Caco-2 (cell line): ENCODE measurements at regions not wholly inside any gene's neighbourhood (a gene's known extent, or its start where the extent isn't known, plus 50 kb on each side); places are given as distances from the start of the nearest gene placed in this dataset.

ENCODE experiments used
- BruUV-seq: library from RNA; stranded (reverse); fragments of 400-500 nt; replicated peaks from 2 replicates; lab custom pipeline; 2021; lab: Mats Ljungman, UMichigan
- CTCF ChIA-PET: fragments of 300-600 bp; sonication (Branson Sonifier 250); formaldehyde crosslinking; loops from one replicate; lab custom pipeline; 2022; ENCODE audit warnings: antibody characterized with exemption; lab: Charles Lee
- POLR2A ChIA-PET: fragments of 300-600 bp; sonication (Branson Sonifier 250); formaldehyde crosslinking; loops from one replicate; lab custom pipeline; 2022; ENCODE audit warnings: antibody characterized with exemption; lab: Charles Lee
- DNase-seq, 2 experiments: peaks; one replicate each; pipeline versions ENCODE4 v3.0.0 to v3.0.0-alpha.2; 2020 to 2022
- H3K27me3 ChIP-seq: replicated peaks from 2 replicates; pipeline ENCODE4 v1.6.0; 2011; ENCODE audit warnings: low read length; ENCODE audit not compliant: control insufficient read depth, insufficient read depth
- H3K36me3 ChIP-seq: 2 replicates; pipeline ENCODE4 v1.5.1; 2011; ENCODE audit warnings: low read length; ENCODE audit not compliant: control insufficient read depth, insufficient read depth
- H3K4me1 ChIP-seq: fragments of 250-450 bp; sonication (Bioruptor Pico); 2 replicates; pipeline ENCODE4 v1.5.1; 2020; ENCODE audit warnings: mild to moderate bottlenecking
- H3K4me3 ChIP-seq: 2 replicates; pipeline ENCODE4 v1.5.1; 2011; ENCODE audit warnings: low read depth, mild to moderate bottlenecking, control low read depth, low read length
- H3K9me3 ChIP-seq: fragments of 250-450 bp; sonication (Bioruptor Pico); 2 replicates; pipeline ENCODE4 v1.5.1; 2020; ENCODE audit warnings: mild to moderate bottlenecking, moderate library complexity
- H3K27ac Mint-ChIP-seq: one replicate; pipeline ENCODE4 v1.8.0; 2022; ENCODE audit warnings: mixed read lengths; ENCODE audit not compliant: unreplicated experiment
- H3K27me3 Mint-ChIP-seq: one replicate; pipeline ENCODE4 v1.8.0; 2022; ENCODE audit warnings: mixed read lengths; ENCODE audit not compliant: insufficient read depth, unreplicated experiment
- H3K36me3 Mint-ChIP-seq: one replicate; pipeline ENCODE4 v1.8.0; 2022; ENCODE audit warnings: mild to moderate bottlenecking, mixed read lengths; ENCODE audit not compliant: insufficient read depth, unreplicated experiment
- H3K4me1 Mint-ChIP-seq: one replicate; pipeline ENCODE4 v1.8.0; 2022; ENCODE audit warnings: low read depth, mixed read lengths; ENCODE audit not compliant: unreplicated experiment
- H3K4me3 Mint-ChIP-seq: one replicate; pipeline ENCODE4 v1.8.0; 2022; ENCODE audit warnings: mild to moderate bottlenecking, moderate library complexity, mixed read lengths; ENCODE audit not compliant: unreplicated experiment
- H3K9me3 Mint-ChIP-seq: one replicate; pipeline ENCODE4 v1.8.0; 2022; ENCODE audit warnings: mixed read lengths; ENCODE audit not compliant: unreplicated experiment
- CTCF ChIP-seq, 2 experiments: fragments of 200-600 bp in 1 of 2; IDR thresholded peaks; 1 replicate in 1 of 2; 2 replicates in 1 of 2; pipeline versions ENCODE4 v1.5.1 to v1.8.0; 2011 to 2022; ENCODE audit warnings: antibody characterized with exemption in 1 of 2, control low read depth in 1 of 2, inconsistent platforms in 1 of 2, low read depth in 1 of 2, low read length in 1 of 2, mild to moderate bottlenecking in 1 of 2, moderate library complexity in 1 of 2; ENCODE audit not compliant: insufficient read depth in 1 of 2, severe bottlenecking in 1 of 2, unreplicated experiment in 1 of 2
- intact Hi-C: fragments of 100-400 bp; cut with micrococcal nuclease; formaldehyde crosslinking; loops from one replicate; pipeline ENCODE4 v1.10.0; 2022; ENCODE audit not compliant: unreplicated experiment

- peak overlapping the region; percentile 51 for H3K27ac Mint-ChIP-seq
- peak; percentile 35 to 64 for DNase-seq
Measured at GRCh38 chr2:43129676-43130547, 96.5 kb downstream of the ZFP36L2 start.

GRCh38 chr2:43128559-43128955, 97.8 kb downstream of the ZFP36L2 start:
- no peak overlapping the region for H3K4me3 ChIP-seq
- Mint-ChIP-seq H3K27ac (peak overlapping the region; percentile 2), H3K36me3 (no peaks in the 10 kb centered on the region), H3K9me3 (no peaks in the 10 kb centered on the region), H3K4me3 (no peak overlapping the region), H3K4me1 (peaks cover 40% of the 10 kb centered on the region), H3K27me3 (no peaks in the 10 kb centered on the region)
- CTCF ChIA-PET: interaction anchor here (1.1 to 1.2 kb wide), 2 partner anchors 98 to 123 kb away, joined by 3 read pairs; no protein-coding TSS in a partner anchor
- intact Hi-C loops: loop anchor here (2.0 kb wide), 1 partner anchor 92 kb away; no protein-coding TSS in a partner anchor
- no TSS peak for BruUV-seq
- H3K36me3 ChIP-seq: no peaks in the 10 kb centered on the region; the same call in 1 of the 2 replicates
- H3K27me3 ChIP-seq: no peaks in the 10 kb centered on the region
- H3K4me1 ChIP-seq: peaks cover 42% of the 10 kb centered on the region
- no peak for TF ChIP-seq CTCF (IDR thresholded peaks at IDR 0.05; ENCODE audit: insufficient read depth in 1 of 2, low read depth in 1 of 2, low read length in 1 of 2, severe bottlenecking in 1 of 2, unreplicated experiment in 1 of 2)
- no peak for DNase-seq
- POLR2A ChIA-PET: no interaction called here
- H3K9me3 ChIP-seq: no peaks in the 10 kb centered on the region

More at GRCh38 chr2:43129676-43130547, 96.5 kb downstream of the ZFP36L2 start:
- Mint-ChIP-seq H3K27me3 (no peaks in the 10 kb centered on the region), H3K9me3 (no peaks in the 10 kb centered on the region), H3K4me3 (no peak overlapping the region), H3K36me3 (no peaks in the 10 kb centered on the region), H3K4me1 (peaks cover 45% of the 10 kb centered on the region)
- Histone ChIP-seq H3K9me3 (no peaks in the 10 kb centered on the region), H3K27me3 (no peaks in the 10 kb centered on the region), H3K4me1 (peaks cover 42% of the 10 kb centered on the region), H3K36me3 (no peaks in the 10 kb centered on the region; the same call in 1 of the 2 replicates), H3K4me3 (no peak overlapping the region)
- POLR2A ChIA-PET: no interaction called here
- BruUV-seq: no TSS peak
- no peak for TF ChIP-seq CTCF (IDR thresholded peaks at IDR 0.05; ENCODE audit: insufficient read depth in 1 of 2, low read depth in 1 of 2, low read length in 1 of 2, severe bottlenecking in 1 of 2, unreplicated experiment in 1 of 2)
- CTCF ChIA-PET: interaction anchor here (0.6 to 1.2 kb wide), 2 partner anchors 98 to 125 kb away, joined by 3 read pairs; no protein-coding TSS in a partner anchor
- intact Hi-C loops: loop anchor here (2.0 to 10.0 kb wide), 4 partner anchors 33 to 275 kb away; no protein-coding TSS in a partner anchor

GRCh38 chr2:43127941-43128558, 98.4 kb downstream of the ZFP36L2 start:
- Mint-ChIP-seq H3K9me3 (no peaks in the 10 kb centered on the region), H3K27me3 (no peaks in the 10 kb centered on the region), H3K27ac (peak overlapping the region; percentile 2), H3K4me1 (peaks cover 38% of the 10 kb centered on the region), H3K4me3 (no peak overlapping the region), H3K36me3 (no peaks in the 10 kb centered on the region)
- no peak for DNase-seq
- no TSS peak for BruUV-seq
- H3K4me1 ChIP-seq: peaks cover 39% of the 10 kb centered on the region
- CTCF ChIA-PET: interaction anchor here (1.1 to 1.5 kb wide), 2 partner anchors 22 to 98 kb away, joined by 3 read pairs; no protein-coding TSS in a partner anchor
- no peak overlapping the region for H3K4me3 ChIP-seq
- no peaks in the 10 kb centered on the region for H3K27me3 ChIP-seq
- intact Hi-C loops: loop anchor here (2.0 kb wide), 1 partner anchor 93 kb away; no protein-coding TSS in a partner anchor
- no peaks in the 10 kb centered on the region; the same call in 1 of the 2 replicates for H3K36me3 ChIP-seq
- no peaks in the 10 kb centered on the region for H3K9me3 ChIP-seq
- POLR2A ChIA-PET: no interaction called here
- TF ChIP-seq CTCF (IDR thresholded peaks at IDR 0.05; ENCODE audit: insufficient read depth in 1 of 2, low read depth in 1 of 2, low read length in 1 of 2, severe bottlenecking in 1 of 2, unreplicated experiment in 1 of 2): no peak
